Breast epithelium (tissue), 3 donors: ENCODE measurements at regions not wholly inside any gene's neighbourhood (a gene's known extent, or its start where the extent isn't known, plus 50 kb on each side); places are given as distances from the start of the nearest gene placed in this dataset.

Experiments
- CTCF ChIP-seq, 3 donors: fragments of 450-650 bp; IDR thresholded peaks; one replicate each; pipeline ENCODE4 v1.5.1; 2016 to 2017; ENCODE audit warnings: antibody characterized with exemption in 3 of 3, mild to moderate bottlenecking in 3 of 3, moderate library complexity in 3 of 3
- POLR2A ChIP-seq: fragments of 450-650 bp; IDR thresholded peaks from one replicate; pipeline ENCODE4 v1.6.1; 2016; ENCODE audit warnings: antibody characterized with exemption, mild to moderate bottlenecking, moderate library complexity

GRCh38 chr5:163614787-163615186, 109.4 kb downstream of the MAT2B start:
- TF ChIP-seq CTCF (IDR thresholded peaks at IDR 0.05) (no peak), POLR2A (no peak)
